Chondrocyte (in vitro differentiated cells): ENCODE measurements at regions not wholly inside any gene's neighbourhood (a gene's known extent, or its start where the extent isn't known, plus 50 kb on each side); places are given as distances from the start of the nearest gene placed in this dataset.

Source experiments
- DNase-seq: peaks from one replicate; pipeline ENCODE4 v3.0.0; 2021; ENCODE audit warnings: mixed read lengths, low spot score
- H3K27ac Mint-ChIP-seq: one replicate; pipeline ENCODE4 v1.8.0; 2021; ENCODE audit warnings: mild to moderate bottlenecking, moderate library complexity, mixed read lengths; ENCODE audit not compliant: unreplicated experiment
- H3K27me3 Mint-ChIP-seq: 2 replicates; pipeline ENCODE4 v1.8.0; 2021; ENCODE audit warnings: low read depth, mixed read lengths
- H3K36me3 Mint-ChIP-seq: 2 replicates; pipeline ENCODE4 v1.8.0; 2021; ENCODE audit warnings: low read depth, mixed read lengths
- H3K4me1 Mint-ChIP-seq: 2 replicates; pipeline ENCODE4 v1.8.0; 2021; ENCODE audit warnings: low read depth, mild to moderate bottlenecking, mixed read lengths
- H3K4me3 Mint-ChIP-seq: one replicate; pipeline ENCODE4 v1.8.0; 2021; ENCODE audit warnings: mild to moderate bottlenecking, moderate library complexity, mixed read lengths; ENCODE audit not compliant: unreplicated experiment
- H3K9me3 Mint-ChIP-seq: 2 replicates; pipeline ENCODE4 v1.8.0; 2021; ENCODE audit warnings: low read depth, mixed read lengths
- TF ChIP-seq, protein P1 (sequence below): fragments of 200-600 bp; sonication (generic); IDR thresholded peaks from 2 replicates; pipeline ENCODE4 v1.5.0; 2021; ENCODE audit warnings: antibody characterized with exemption, mild to moderate bottlenecking, moderate library complexity

GRCh38 chr20:50346374-50347283, 156.0 kb downstream of the CEBPB start:
- H3K36me3 Mint-ChIP-seq: no peaks in the 10 kb centered on the region
- DNase-seq: no peak
- H3K4me3 Mint-ChIP-seq: no peak overlapping the region
- no peaks in the 10 kb centered on the region for H3K27me3 Mint-ChIP-seq
- peaks cover 10% of the 10 kb centered on the region for H3K4me1 Mint-ChIP-seq
- peak overlapping the region; percentile 78 for H3K27ac Mint-ChIP-seq
- no peaks in the 10 kb centered on the region for H3K9me3 Mint-ChIP-seq
- TF ChIP-seq, protein P1, sequence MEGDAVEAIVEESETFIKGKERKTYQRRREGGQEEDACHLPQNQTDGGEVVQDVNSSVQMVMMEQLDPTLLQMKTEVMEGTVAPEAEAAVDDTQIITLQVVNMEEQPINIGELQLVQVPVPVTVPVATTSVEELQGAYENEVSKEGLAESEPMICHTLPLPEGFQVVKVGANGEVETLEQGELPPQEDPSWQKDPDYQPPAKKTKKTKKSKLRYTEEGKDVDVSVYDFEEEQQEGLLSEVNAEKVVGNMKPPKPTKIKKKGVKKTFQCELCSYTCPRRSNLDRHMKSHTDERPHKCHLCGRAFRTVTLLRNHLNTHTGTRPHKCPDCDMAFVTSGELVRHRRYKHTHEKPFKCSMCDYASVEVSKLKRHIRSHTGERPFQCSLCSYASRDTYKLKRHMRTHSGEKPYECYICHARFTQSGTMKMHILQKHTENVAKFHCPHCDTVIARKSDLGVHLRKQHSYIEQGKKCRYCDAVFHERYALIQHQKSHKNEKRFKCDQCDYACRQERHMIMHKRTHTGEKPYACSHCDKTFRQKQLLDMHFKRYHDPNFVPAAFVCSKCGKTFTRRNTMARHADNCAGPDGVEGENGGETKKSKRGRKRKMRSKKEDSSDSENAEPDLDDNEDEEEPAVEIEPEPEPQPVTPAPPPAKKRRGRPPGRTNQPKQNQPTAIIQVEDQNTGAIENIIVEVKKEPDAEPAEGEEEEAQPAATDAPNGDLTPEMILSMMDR: no peak

GRCh38 chr20:50347284-50348063, 156.8 kb downstream of the CEBPB start:
- no peaks in the 10 kb centered on the region for H3K27me3 Mint-ChIP-seq
- H3K4me1 Mint-ChIP-seq: peaks cover 10% of the 10 kb centered on the region
- TF ChIP-seq, protein P1: no peak
- no peak for DNase-seq
- H3K36me3 Mint-ChIP-seq: no peaks in the 10 kb centered on the region
- no peak overlapping the region for H3K27ac Mint-ChIP-seq
- H3K4me3 Mint-ChIP-seq: no peak overlapping the region
- no peaks in the 10 kb centered on the region for H3K9me3 Mint-ChIP-seq

GRCh38 chr20:50348096-50348495, 157.5 kb downstream of the CEBPB start:
- no peak for DNase-seq
- H3K27ac Mint-ChIP-seq: no peak overlapping the region
- no peaks in the 10 kb centered on the region for H3K9me3 Mint-ChIP-seq
- H3K27me3 Mint-ChIP-seq: peaks cover 3% of the 10 kb centered on the region
- TF ChIP-seq, protein P1: no peak
- no peak overlapping the region for H3K4me3 Mint-ChIP-seq
- H3K36me3 Mint-ChIP-seq: no peaks in the 10 kb centered on the region
- H3K4me1 Mint-ChIP-seq: peaks cover 10% of the 10 kb centered on the region

GRCh38 chr20:50350510-50351249, 159.5 kb upstream of the PTPN1 start:
- Mint-ChIP-seq H3K4me1 (peaks cover 10% of the 10 kb centered on the region), H3K4me3 (no peak overlapping the region), H3K27ac (no peak overlapping the region), H3K27me3 (peaks cover 8% of the 10 kb centered on the region), H3K9me3 (no peaks in the 10 kb centered on the region), H3K36me3 (no peaks in the 10 kb centered on the region)
- TF ChIP-seq, protein P1: no peak
- no peak for DNase-seq

- Mint-ChIP-seq H3K4me3 (no peak overlapping the region), H3K36me3 (no peaks in the 10 kb centered on the region), H3K9me3 (no peaks in the 10 kb centered on the region), H3K4me1 (peaks cover 3% of the 10 kb centered on the region), H3K27ac (no peak overlapping the region), H3K27me3 (peaks cover 8% of the 10 kb centered on the region)
- TF ChIP-seq, protein P1: no peak
- DNase-seq: no peak
Measured at GRCh38 chr20:50351541-50351940, 158.6 kb upstream of the PTPN1 start.
